SJSA1 (cell line): ENCODE measurements at regions not wholly inside any gene's neighbourhood (a gene's known extent, or its start where the extent isn't known, plus 50 kb on each side); places are given as distances from the start of the nearest gene placed in this dataset.

Experiments
- DNase-seq, 2 experiments: peaks; one replicate each; pipeline ENCODE4 v3.0.0-alpha.2; 2015 to 2020; ENCODE audit warnings: low spot score in 2 of 2, low read depth in 1 of 2
- H3K27ac ChIP-seq: fragments of 250-450 bp; sonication (Bioruptor Pico); 2 replicates; pipeline ENCODE4 v1.5.1; 2020; ENCODE audit warnings: mild to moderate bottlenecking, moderate library complexity
- H3K27me3 ChIP-seq: fragments of 250-450 bp; sonication (Bioruptor Pico); replicated peaks from 2 replicates; pipeline ENCODE4 v1.5.1; 2020; ENCODE audit warnings: mild to moderate bottlenecking, moderate library complexity
- H3K36me3 ChIP-seq: fragments of 250-450 bp; sonication (Bioruptor Pico); 2 replicates; pipeline ENCODE4 v1.5.1; 2020; ENCODE audit warnings: mild to moderate bottlenecking
- H3K4me1 ChIP-seq: fragments of 250-450 bp; sonication (Bioruptor Pico); replicated peaks from 2 replicates; pipeline ENCODE4 v1.6.1; 2021; ENCODE audit warnings: mild to moderate bottlenecking
- H3K4me3 ChIP-seq: fragments of 250-450 bp; sonication (Bioruptor Pico); 2 replicates; pipeline ENCODE4 v1.5.1; 2020; ENCODE audit warnings: mild to moderate bottlenecking
- H3K9me3 ChIP-seq: fragments of 250-450 bp; sonication (Bioruptor Pico); replicated peaks from 2 replicates; pipeline ENCODE4 v1.5.1; 2020; ENCODE audit warnings: mild to moderate bottlenecking

GRCh38 chr4:14237911-14238310, 610.4 kb upstream of the BOD1L1 start:
- no peaks in the 10 kb centered on the region for H3K36me3 ChIP-seq
- no peaks in the 10 kb centered on the region for H3K27me3 ChIP-seq
- H3K4me1 ChIP-seq: no peaks in the 10 kb centered on the region
- no peak for DNase-seq
- H3K9me3 ChIP-seq: no peaks in the 10 kb centered on the region
- no peak overlapping the region for H3K4me3 ChIP-seq
- H3K27ac ChIP-seq: no peak overlapping the region

- Histone ChIP-seq H3K9me3 (no peaks in the 10 kb centered on the region), H3K36me3 (no peaks in the 10 kb centered on the region), H3K27ac (no peak overlapping the region), H3K4me3 (no peak overlapping the region), H3K4me1 (no peaks in the 10 kb centered on the region), H3K27me3 (no peaks in the 10 kb centered on the region)
- no peak for DNase-seq
These were observed 614.0 kb upstream of the BOD1L1 start for GRCh38 chr4:14241574-14241973.

GRCh38 chr4:14247767-14248166, 620.2 kb upstream of the BOD1L1 start:
- Histone ChIP-seq H3K4me1 (no peaks in the 10 kb centered on the region), H3K9me3 (no peaks in the 10 kb centered on the region), H3K27me3 (no peaks in the 10 kb centered on the region), H3K36me3 (no peaks in the 10 kb centered on the region), H3K27ac (no peak overlapping the region), H3K4me3 (no peak overlapping the region)
- DNase-seq: no peak

- Histone ChIP-seq H3K36me3 (no peaks in the 10 kb centered on the region), H3K27me3 (no peaks in the 10 kb centered on the region), H3K9me3 (no peaks in the 10 kb centered on the region), H3K4me1 (no peaks in the 10 kb centered on the region), H3K4me3 (no peak overlapping the region), H3K27ac (no peak overlapping the region)
- no peak for DNase-seq
These were observed 621.7 kb upstream of the BOD1L1 start for GRCh38 chr4:14249226-14249625.

- no peaks in the 10 kb centered on the region for H3K9me3 ChIP-seq
- H3K36me3 ChIP-seq: no peaks in the 10 kb centered on the region
- H3K27ac ChIP-seq: no peak overlapping the region
- no peaks in the 10 kb centered on the region for H3K27me3 ChIP-seq
- peak in 1 of 2 experiments; percentile 31 for DNase-seq
- H3K4me3 ChIP-seq: no peak overlapping the region
- no peaks in the 10 kb centered on the region for H3K4me1 ChIP-seq
These were observed 626.7 kb upstream of the BOD1L1 start for GRCh38 chr4:14254252-14254651.

- DNase-seq: no peak
- Histone ChIP-seq H3K9me3 (no peaks in the 10 kb centered on the region), H3K4me3 (no peak overlapping the region), H3K27ac (no peak overlapping the region), H3K36me3 (no peaks in the 10 kb centered on the region), H3K4me1 (no peaks in the 10 kb centered on the region), H3K27me3 (no peaks in the 10 kb centered on the region)
These were observed 627.4 kb upstream of the BOD1L1 start for GRCh38 chr4:14254926-14255325.

GRCh38 chr4:14257903-14258302, 630.4 kb upstream of the BOD1L1 start:
- no peak overlapping the region for H3K27ac ChIP-seq
- DNase-seq: no peak
- H3K4me3 ChIP-seq: no peak overlapping the region
- H3K36me3 ChIP-seq: no peaks in the 10 kb centered on the region
- no peaks in the 10 kb centered on the region for H3K4me1 ChIP-seq
- no peaks in the 10 kb centered on the region for H3K9me3 ChIP-seq
- no peaks in the 10 kb centered on the region for H3K27me3 ChIP-seq

GRCh38 chr4:14259936-14260335, 632.4 kb upstream of the BOD1L1 start:
- no peaks in the 10 kb centered on the region for H3K27me3 ChIP-seq
- H3K27ac ChIP-seq: no peak overlapping the region
- no peak overlapping the region for H3K4me3 ChIP-seq
- H3K4me1 ChIP-seq: no peaks in the 10 kb centered on the region
- DNase-seq: no peak
- H3K36me3 ChIP-seq: no peaks in the 10 kb centered on the region
- no peaks in the 10 kb centered on the region for H3K9me3 ChIP-seq

GRCh38 chr4:14260591-14260990, 633.1 kb upstream of the BOD1L1 start:
- H3K27me3 ChIP-seq: no peaks in the 10 kb centered on the region
- no peak for DNase-seq
- no peaks in the 10 kb centered on the region for H3K9me3 ChIP-seq
- no peak overlapping the region for H3K27ac ChIP-seq
- no peak overlapping the region for H3K4me3 ChIP-seq
- no peaks in the 10 kb centered on the region for H3K36me3 ChIP-seq
- H3K4me1 ChIP-seq: no peaks in the 10 kb centered on the region

- Histone ChIP-seq H3K4me1 (no peaks in the 10 kb centered on the region), H3K9me3 (no peaks in the 10 kb centered on the region), H3K27me3 (no peaks in the 10 kb centered on the region), H3K4me3 (no peak overlapping the region), H3K27ac (no peak overlapping the region), H3K36me3 (no peaks in the 10 kb centered on the region)
- DNase-seq: no peak
These were observed 634.7 kb upstream of the BOD1L1 start for GRCh38 chr4:14262221-14262620.

- Histone ChIP-seq H3K27me3 (no peaks in the 10 kb centered on the region), H3K36me3 (no peaks in the 10 kb centered on the region), H3K4me3 (no peak overlapping the region), H3K27ac (no peak overlapping the region), H3K4me1 (no peaks in the 10 kb centered on the region), H3K9me3 (no peaks in the 10 kb centered on the region)
- no peak for DNase-seq
These were observed 636.9 kb upstream of the BOD1L1 start for GRCh38 chr4:14264437-14264836.

GRCh38 chr4:14265651-14266050, 638.1 kb upstream of the BOD1L1 start:
- Histone ChIP-seq H3K36me3 (no peaks in the 10 kb centered on the region), H3K27me3 (no peaks in the 10 kb centered on the region), H3K9me3 (no peaks in the 10 kb centered on the region), H3K4me3 (no peak overlapping the region), H3K4me1 (no peaks in the 10 kb centered on the region), H3K27ac (no peak overlapping the region)
- no peak for DNase-seq

GRCh38 chr4:14267373-14268060, 640.0 kb upstream of the BOD1L1 start:
- no peaks in the 10 kb centered on the region for H3K4me1 ChIP-seq
- no peak for DNase-seq
- H3K27me3 ChIP-seq: no peaks in the 10 kb centered on the region
- H3K27ac ChIP-seq: no peak overlapping the region
- no peak overlapping the region for H3K4me3 ChIP-seq
- H3K36me3 ChIP-seq: no peaks in the 10 kb centered on the region
- no peaks in the 10 kb centered on the region for H3K9me3 ChIP-seq

GRCh38 chr4:14269824-14270223, 642.3 kb upstream of the BOD1L1 start:
- Histone ChIP-seq H3K9me3 (no peaks in the 10 kb centered on the region), H3K27ac (no peak overlapping the region), H3K4me1 (no peaks in the 10 kb centered on the region), H3K36me3 (no peaks in the 10 kb centered on the region), H3K27me3 (no peaks in the 10 kb centered on the region), H3K4me3 (no peak overlapping the region)
- DNase-seq: no peak

- Histone ChIP-seq H3K4me3 (no peak overlapping the region), H3K4me1 (no peaks in the 10 kb centered on the region), H3K27ac (no peak overlapping the region), H3K36me3 (no peaks in the 10 kb centered on the region), H3K27me3 (no peaks in the 10 kb centered on the region), H3K9me3 (no peaks in the 10 kb centered on the region)
- no peak for DNase-seq
These were observed 644.7 kb upstream of the BOD1L1 start for GRCh38 chr4:14272206-14272605.
